GM23338 (cell line): ENCODE measurements at regions not wholly inside any gene's neighbourhood (a gene's known extent, or its start where the extent isn't known, plus 50 kb on each side); places are given as distances from the start of the nearest gene placed in this dataset.

Source experiments
- ATAC-seq: fragments of 200-7000 bp; cut with Tn5 transposase; 3 replicates; pipeline ENCODE4 v1.9.1; 2020
- DNase-seq: peaks from one replicate; pipeline ENCODE4 v3.0.0-alpha.2; 2015; ENCODE audit warnings: low spot score
- H2AFZ ChIP-seq: fragments of 200-600 bp; sonication (generic); 2 replicates; pipeline ENCODE4 v1.8.0; 2016; ENCODE audit warnings: antibody characterized with exemption, mild to moderate bottlenecking, moderate library complexity
- H3F3A ChIP-seq: fragments of 200-600 bp; sonication (generic); replicated peaks from 2 replicates; pipeline ENCODE4 v1.8.0; 2017; ENCODE audit warnings: antibody characterized with exemption, mixed run types, low read depth
- H3K27ac ChIP-seq: fragments of 200-600 bp; sonication (generic); 2 replicates; pipeline ENCODE4 v1.6.1; 2016; ENCODE audit warnings: low read depth
- H3K27me3 ChIP-seq: fragments of 200-600 bp; sonication (generic); 2 replicates; pipeline ENCODE4 v1.8.0; 2016; ENCODE audit warnings: mild to moderate bottlenecking, mixed run types, moderate library complexity; ENCODE audit not compliant: insufficient read depth
- H3K36me3 ChIP-seq: fragments of 200-600 bp; sonication (generic); 2 replicates; pipeline ENCODE4 v1.8.0; 2016; ENCODE audit warnings: mild to moderate bottlenecking; ENCODE audit not compliant: insufficient read depth
- H3K4me1 ChIP-seq: fragments of 200-600 bp; sonication (generic); 2 replicates; pipeline ENCODE4 v1.8.0; 2016; ENCODE audit warnings: mild to moderate bottlenecking, moderate library complexity; ENCODE audit not compliant: insufficient read depth
- H3K4me2 ChIP-seq: fragments of 200-600 bp; sonication (generic); 2 replicates; pipeline ENCODE4 v1.7.1; 2017; ENCODE audit warnings: mixed run types
- H3K4me3 ChIP-seq: fragments of 200-600 bp; sonication (generic); 2 replicates; pipeline ENCODE4 v1.6.1; 2016; ENCODE audit warnings: mixed run types
- H3K79me2 ChIP-seq: fragments of 200-600 bp; sonication (generic); replicated peaks from 2 replicates; pipeline ENCODE4 v1.8.0; 2017; ENCODE audit warnings: mild to moderate bottlenecking; ENCODE audit not compliant: insufficient read depth
- H3K9me2 ChIP-seq: fragments of 200-600 bp; sonication (generic); 2 replicates; pipeline ENCODE4 v1.8.0; 2017; ENCODE audit not compliant: insufficient read depth
- H4K20me1 ChIP-seq: fragments of 200-600 bp; sonication (generic); replicated peaks from 2 replicates; pipeline ENCODE4 v1.8.0; 2017; ENCODE audit warnings: mild to moderate bottlenecking; ENCODE audit not compliant: insufficient read depth
- H3K27ac Mint-ChIP-seq: 2 replicates; pipeline ENCODE4 v1.8.0; 2020; ENCODE audit warnings: inconsistent platforms, mild to moderate bottlenecking, moderate library complexity, mixed read lengths
- H3K27me3 Mint-ChIP-seq: 3 replicates; pipeline ENCODE4 v1.8.0; 2022; ENCODE audit warnings: low read depth, mild to moderate bottlenecking, moderate library complexity, mixed read lengths, inconsistent platforms; ENCODE audit not compliant: insufficient read depth, poor library complexity
- H3K36me3 Mint-ChIP-seq: 3 replicates; pipeline ENCODE4 v1.8.0; 2021; ENCODE audit warnings: low read depth, mild to moderate bottlenecking, inconsistent platforms, moderate library complexity, mixed read lengths
- H3K4me1 Mint-ChIP-seq: 3 replicates; pipeline ENCODE4 v1.8.0; 2020; ENCODE audit warnings: mild to moderate bottlenecking, inconsistent platforms, mixed read lengths
- H3K4me3 Mint-ChIP-seq: 3 replicates; pipeline ENCODE4 v1.8.0; 2021; ENCODE audit warnings: moderate library complexity, mild to moderate bottlenecking, inconsistent platforms, mixed read lengths
- H3K9me3 Mint-ChIP-seq: 3 replicates; pipeline ENCODE4 v1.8.0; 2020; ENCODE audit warnings: moderate library complexity, mild to moderate bottlenecking, inconsistent platforms, mixed read lengths
- ETS1 ChIP-seq: IDR thresholded peaks from 2 replicates; pipeline ENCODE4 v1.6.1; 2016; ENCODE audit warnings: antibody characterized with exemption
- EZH2 ChIP-seq: fragments of 200-600 bp; sonication (generic); IDR thresholded peaks from one replicate; pipeline ENCODE4 v1.8.0; 2017; ENCODE audit warnings: antibody characterized with exemption, mild to moderate bottlenecking, low read depth; ENCODE audit not compliant: unreplicated experiment
- JUNB ChIP-seq: IDR thresholded peaks from one replicate; pipeline ENCODE4 v1.6.1; 2016; ENCODE audit warnings: antibody characterized with exemption; ENCODE audit not compliant: unreplicated experiment
- POLR2AphosphoS5 ChIP-seq: IDR thresholded peaks from 2 replicates; pipeline ENCODE4 v1.6.1; 2016; ENCODE audit warnings: antibody characterized with exemption, low read depth
- REST ChIP-seq: IDR thresholded peaks from one replicate; pipeline ENCODE4 v1.6.1; 2018; ENCODE audit warnings: antibody characterized with exemption; ENCODE audit not compliant: unreplicated experiment
- STAT1 ChIP-seq: IDR thresholded peaks from one replicate; pipeline ENCODE4 v1.6.1; 2016; ENCODE audit warnings: antibody characterized with exemption; ENCODE audit not compliant: unreplicated experiment
- ZNF114 ChIP-seq: fragments of 250-450 bp; sonication (Bioruptor Pico); IDR thresholded peaks from 2 replicates; pipeline ENCODE4 v1.5.0; 2020; ENCODE audit warnings: mild to moderate bottlenecking, moderate library complexity
- ZNF462 ChIP-seq: fragments of 250-450 bp; sonication (Bioruptor Pico); IDR thresholded peaks from 2 replicates; pipeline ENCODE4 v1.5.0; 2020; ENCODE audit warnings: mild to moderate bottlenecking, moderate library complexity

GRCh38 chr14:38063711-38064320 lies 143.9 kb upstream of the SSTR1 start:
- Mint-ChIP-seq H3K27me3 (no peaks in the 10 kb centered on the region), H3K36me3 (peaks cover 35% of the 10 kb centered on the region), H3K27ac (no peak overlapping the region), H3K9me3 (peaks cover 41% of the 10 kb centered on the region), H3K4me1 (no peaks in the 10 kb centered on the region), H3K4me3 (no peak overlapping the region)
- Histone ChIP-seq H3K4me1 (no peaks in the 10 kb centered on the region), H3F3A (no peaks in the 10 kb centered on the region), H3K27me3 (no peaks in the 10 kb centered on the region), H3K4me2 (no peak overlapping the region), H4K20me1 (no peaks in the 10 kb centered on the region), H3K4me3 (no peak overlapping the region), H3K9me2 (0 out of 2 replicates have a peak, but pooled peaks cover 3% of the 10 kb centered on the region), H3K27ac (no peak overlapping the region), H3K79me2 (no peaks in the 10 kb centered on the region), H2AFZ (no peak overlapping the region), H3K36me3 (peaks cover 9% of the 10 kb centered on the region; the same call in 1 of the 2 replicates)
- no peak for ATAC-seq
- no peak for DNase-seq
- TF ChIP-seq EZH2 = no peak
- no peak for TF ChIP-seq POLR2AphosphoS5
- TF ChIP-seq STAT1 = no peak
- TF ChIP-seq JUNB = no peak
- TF ChIP-seq ETS1 = no peak
- no peak for TF ChIP-seq REST
- no peak for TF ChIP-seq ZNF114
- no peak for TF ChIP-seq ZNF462 (CRISPR knock-in tag)
